Ovary (tissue), 3 donors: ENCODE measurements at regions not wholly inside any gene's neighbourhood (a gene's known extent, or its start where the extent isn't known, plus 50 kb on each side); places are given as distances from the start of the nearest gene placed in this dataset.

Experiments used
- EP300 ChIP-seq: sonication (generic); formaldehyde crosslinking; IDR thresholded peaks from one replicate; pipeline ENCODE4 v1.6.1; 2017; ENCODE audit warnings: antibody characterized with exemption
- POLR2A ChIP-seq: fragments of 450-650 bp; IDR thresholded peaks from one replicate; pipeline ENCODE4 v1.6.1; 2017; ENCODE audit warnings: antibody characterized with exemption, mild to moderate bottlenecking, moderate library complexity
- TF ChIP-seq, protein P1 (sequence below), 3 donors: fragments of 450-650 bp in 2 of 3; fragments of 200-600 bp in 1 of 3; IDR thresholded peaks; one replicate each; pipeline versions ENCODE4 v1.5.1 to v1.8.0; 2016 to 2022; ENCODE audit warnings: antibody characterized with exemption in 3 of 3, mild to moderate bottlenecking in 1 of 3
- donor health status: DM: no; HTN: no; CAD: no.

DNA sequence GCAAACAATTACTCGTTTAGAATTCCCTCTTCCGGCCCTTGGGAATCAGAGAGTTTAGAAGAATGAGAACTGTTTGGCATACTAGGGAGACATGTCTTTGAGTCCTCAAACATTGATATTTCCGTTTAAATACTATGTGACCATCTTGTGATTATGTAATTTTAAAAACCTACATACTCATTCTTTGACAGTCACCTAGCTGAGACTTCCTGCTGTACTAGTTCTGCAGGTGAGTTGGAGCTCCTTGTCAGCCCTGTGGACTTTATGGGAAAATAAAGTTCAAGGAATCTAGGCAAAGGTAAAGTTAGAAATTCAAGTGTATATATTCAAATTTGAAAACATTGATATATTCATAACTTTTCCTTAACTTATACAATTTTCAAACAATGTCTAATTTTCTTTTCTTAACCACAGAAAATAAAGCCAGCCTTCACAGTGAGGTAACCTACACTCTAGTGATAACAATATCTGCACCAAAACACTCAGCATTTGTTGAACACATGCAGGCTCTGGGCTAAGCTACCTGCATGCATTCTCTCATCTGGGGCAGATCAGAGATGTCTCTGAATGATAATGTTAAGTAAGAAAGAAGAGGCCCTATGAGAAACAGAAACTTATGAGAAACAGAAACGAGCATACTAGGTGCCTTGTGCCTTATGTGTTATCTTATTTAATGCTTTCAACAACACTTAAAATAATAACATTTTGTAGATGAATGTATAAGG lies 67.0 kb upstream of the BACE2 start:
- TF ChIP-seq, protein P1, sequence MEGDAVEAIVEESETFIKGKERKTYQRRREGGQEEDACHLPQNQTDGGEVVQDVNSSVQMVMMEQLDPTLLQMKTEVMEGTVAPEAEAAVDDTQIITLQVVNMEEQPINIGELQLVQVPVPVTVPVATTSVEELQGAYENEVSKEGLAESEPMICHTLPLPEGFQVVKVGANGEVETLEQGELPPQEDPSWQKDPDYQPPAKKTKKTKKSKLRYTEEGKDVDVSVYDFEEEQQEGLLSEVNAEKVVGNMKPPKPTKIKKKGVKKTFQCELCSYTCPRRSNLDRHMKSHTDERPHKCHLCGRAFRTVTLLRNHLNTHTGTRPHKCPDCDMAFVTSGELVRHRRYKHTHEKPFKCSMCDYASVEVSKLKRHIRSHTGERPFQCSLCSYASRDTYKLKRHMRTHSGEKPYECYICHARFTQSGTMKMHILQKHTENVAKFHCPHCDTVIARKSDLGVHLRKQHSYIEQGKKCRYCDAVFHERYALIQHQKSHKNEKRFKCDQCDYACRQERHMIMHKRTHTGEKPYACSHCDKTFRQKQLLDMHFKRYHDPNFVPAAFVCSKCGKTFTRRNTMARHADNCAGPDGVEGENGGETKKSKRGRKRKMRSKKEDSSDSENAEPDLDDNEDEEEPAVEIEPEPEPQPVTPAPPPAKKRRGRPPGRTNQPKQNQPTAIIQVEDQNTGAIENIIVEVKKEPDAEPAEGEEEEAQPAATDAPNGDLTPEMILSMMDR (IDR thresholded peaks at IDR 0.05), result no peak
- TF ChIP-seq EP300 (no peak), POLR2A (no peak)
